HG03442 (cell line): ENCODE measurements at regions not wholly inside any gene's neighbourhood (a gene's known extent, or its start where the extent isn't known, plus 50 kb on each side); places are given as distances from the start of the nearest gene placed in this dataset.

Experiments
- ATAC-seq: cut with Tn5 transposase; IDR thresholded peaks from one replicate; pipeline ENCODE4 v1.9.1; 2021; ENCODE audit warnings: mild to moderate bottlenecking, moderate library complexity; ENCODE audit not compliant: unreplicated experiment

DNA sequence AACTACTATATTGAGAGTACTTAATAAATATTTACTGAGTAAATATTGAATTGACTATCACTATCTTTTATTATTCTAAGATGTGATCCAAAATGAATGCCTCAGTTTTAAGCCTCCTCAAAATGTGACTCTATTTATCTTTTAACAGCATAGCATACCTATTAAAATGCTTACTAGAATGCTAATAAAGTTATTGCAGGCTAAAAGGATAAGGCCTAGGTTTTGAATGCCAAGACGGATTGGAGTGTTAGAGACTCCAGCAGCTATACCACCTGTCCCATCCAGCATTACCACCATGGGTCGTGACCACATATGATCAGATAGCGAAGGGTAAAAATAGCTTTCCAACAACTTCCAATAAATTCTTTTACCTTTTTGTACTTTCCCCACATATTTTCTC lies 64.7 kb upstream of the MYRIP start:
- no peak for ATAC-seq

DNA sequence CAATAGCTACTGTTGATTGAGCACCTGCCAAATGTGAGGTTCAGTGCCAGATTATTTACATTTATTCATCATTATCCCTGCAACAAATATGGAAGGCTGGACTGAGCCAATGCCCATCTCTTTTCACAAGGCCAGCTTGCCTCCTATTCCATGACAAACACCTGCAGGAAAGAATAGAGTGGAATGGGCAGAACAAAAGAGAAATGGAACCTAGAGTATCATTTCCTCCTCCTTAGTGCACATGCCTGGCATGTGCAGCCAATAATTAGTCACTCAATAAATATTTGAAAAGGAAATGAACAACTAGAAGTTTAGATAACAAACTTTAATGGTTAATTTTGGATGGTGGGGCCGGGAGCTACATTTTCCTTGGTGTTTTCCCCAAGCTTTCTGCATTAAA lies 61.4 kb upstream of the MYRIP start:
- no peak for ATAC-seq

DNA sequence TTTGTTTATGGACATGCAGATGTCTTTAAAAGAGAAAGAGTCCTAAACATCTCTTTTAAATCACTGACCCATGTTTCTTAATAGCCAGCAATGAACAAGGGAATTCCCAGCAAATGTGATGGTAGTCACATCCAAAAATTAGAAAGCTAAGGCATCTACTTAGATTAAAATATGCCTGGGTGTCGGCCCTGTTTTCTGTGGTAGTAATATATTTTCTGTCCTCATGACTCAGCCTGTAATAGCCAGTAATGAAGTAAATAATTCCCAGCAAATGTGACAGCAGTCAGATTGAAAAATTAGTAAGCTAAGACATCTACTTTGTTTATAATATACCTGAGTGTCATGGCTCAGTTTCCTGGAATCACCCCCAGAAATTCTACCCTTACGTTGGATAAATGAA lies 60.6 kb upstream of the MYRIP start:
- no peak for ATAC-seq

DNA sequence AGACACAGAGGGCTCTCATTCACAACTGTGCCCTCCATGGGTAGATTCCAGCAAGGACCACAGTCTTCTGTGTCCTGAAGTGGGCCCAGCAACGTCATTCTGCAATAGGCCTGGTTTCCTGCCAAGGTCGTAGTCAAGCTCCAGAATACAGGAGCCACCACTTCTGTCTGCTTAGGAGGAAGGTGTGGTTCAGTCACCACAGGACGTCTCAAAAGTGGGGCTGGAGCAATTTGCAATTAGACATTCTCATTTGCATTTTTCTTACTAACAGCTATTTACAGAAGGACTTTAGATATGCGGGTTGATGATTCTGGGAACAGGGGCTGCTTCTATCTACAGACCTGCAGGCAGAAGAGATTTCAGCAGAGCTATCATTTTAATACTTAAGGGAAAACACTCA lies 58.7 kb upstream of the MYRIP start:
- ATAC-seq, result no peak

DNA sequence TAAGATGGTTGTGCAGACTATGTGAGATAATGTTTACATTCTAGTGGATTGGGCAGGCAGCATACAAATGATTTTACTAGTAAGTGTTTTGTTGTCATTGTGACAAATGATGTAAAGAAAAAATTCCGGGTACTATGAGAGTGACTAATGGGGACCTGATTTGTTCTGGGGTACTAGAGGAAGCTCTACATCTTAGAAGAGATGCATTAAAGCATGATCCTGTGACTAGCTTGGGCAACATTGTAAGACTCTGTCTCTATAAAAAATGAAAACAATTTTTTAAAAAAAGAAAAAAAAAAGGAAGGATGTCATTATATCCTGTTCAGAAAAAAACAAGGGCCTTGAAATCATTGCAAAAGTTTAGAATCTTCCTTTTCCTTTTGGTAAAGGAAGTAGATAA lies 58.1 kb upstream of the MYRIP start:
- no peak for ATAC-seq

DNA sequence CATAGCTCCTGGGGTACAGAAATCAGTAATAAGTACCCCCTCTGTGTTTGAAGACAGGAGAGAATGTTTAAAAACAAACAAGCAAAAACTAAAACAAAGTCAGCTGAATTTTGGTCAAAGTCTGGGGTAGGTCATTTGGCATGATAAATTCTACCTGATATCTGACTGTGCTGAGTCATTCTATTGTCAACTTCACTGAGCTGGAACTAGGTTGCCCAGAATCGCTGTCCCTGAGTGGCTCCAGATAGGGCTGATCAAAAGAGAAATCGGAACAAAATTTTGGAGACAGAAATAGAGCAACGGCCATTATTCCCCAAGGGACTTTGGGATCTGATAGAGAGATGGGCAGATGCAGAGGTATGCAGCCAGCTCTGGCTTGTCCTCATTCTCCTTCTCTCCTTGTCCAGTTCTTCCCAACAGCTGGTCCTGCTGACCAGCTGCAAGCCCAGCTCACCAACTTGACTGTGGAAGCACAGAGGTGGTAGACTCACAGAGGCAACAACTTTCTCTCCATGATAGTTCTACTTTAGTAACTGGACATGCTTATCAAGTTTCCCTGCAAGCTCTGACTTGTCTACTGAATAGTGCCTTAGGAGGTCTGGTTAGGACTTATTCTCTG lies 57.3 kb upstream of the MYRIP start:
- peak; percentile 33 for ATAC-seq

DNA sequence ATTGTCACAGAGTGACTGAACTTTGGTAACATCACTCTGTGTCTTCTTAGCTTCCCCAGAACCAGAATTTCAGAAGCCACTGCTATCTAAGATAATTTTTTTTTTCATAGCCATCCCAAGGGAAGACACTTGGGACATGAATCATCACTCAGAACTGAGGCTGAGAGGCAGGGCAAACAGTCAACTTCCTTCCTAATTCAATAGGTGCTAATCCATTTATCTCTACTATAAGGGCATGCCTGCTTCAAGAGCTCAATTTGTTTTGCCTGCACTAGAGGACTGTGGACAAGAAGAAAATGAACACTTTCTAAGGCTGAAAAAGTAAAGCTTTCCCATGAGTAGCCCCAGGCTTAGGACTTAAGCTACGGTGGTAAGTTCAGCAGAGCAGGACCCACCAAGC lies 56.7 kb upstream of the MYRIP start:
- no peak for ATAC-seq

DNA sequence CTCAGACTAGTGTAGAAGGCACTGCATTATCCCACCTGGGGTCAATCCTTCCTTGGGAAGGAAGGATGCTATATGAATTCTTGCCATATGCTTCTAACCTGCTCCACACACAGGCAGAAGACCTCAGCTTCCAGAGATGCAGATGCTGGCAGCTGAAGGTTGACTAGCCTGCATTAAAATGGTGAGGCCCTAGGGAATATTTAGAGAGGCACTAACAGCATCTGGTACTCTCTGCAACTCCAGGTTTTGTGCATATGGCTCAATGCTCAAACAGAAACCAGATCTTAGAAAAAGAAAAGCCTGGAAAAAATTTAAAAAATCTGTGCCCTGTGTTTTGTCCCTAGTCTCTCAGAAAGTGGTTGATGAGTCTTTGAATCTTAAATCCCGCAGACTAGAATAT lies 56.0 kb upstream of the MYRIP start:
- no peak for ATAC-seq

DNA sequence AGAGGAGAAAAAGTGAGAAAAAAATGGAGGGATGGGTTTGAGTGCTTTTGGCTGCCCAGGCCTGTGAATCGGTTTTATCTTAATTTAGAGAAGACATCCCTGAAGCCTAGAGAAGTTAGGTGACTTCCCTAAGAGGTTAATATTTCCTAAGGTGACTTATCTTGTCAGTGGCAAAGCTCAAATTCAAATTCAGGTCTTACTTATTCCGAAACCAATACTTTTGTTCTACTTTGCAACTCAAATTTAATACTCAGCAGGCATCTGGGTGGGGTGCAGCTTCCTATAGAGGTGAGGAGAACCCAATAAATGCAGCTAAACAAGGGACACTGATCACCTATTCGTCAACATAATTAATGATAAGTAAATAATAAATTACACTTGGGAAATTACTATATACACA lies 54.9 kb upstream of the MYRIP start:
- ATAC-seq, result peak; percentile 60

DNA sequence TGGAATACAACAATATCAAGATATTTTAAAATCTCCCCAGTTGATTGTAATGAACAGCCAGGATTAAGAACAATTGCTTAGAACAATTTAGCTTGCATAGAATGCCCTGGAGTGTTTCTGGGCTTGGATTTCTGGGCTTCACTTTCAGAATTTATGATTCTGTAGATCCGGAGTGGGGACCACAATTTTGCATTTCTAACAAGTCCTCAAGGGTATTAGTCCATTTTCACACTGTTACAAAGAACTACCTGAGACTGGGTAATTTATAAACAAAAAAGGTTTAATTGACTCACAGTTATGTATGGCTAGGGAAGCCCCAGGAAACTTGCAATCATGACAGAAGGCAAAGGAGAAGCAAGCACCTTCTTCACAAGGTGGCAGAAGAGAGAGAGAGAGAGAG lies 54.3 kb upstream of the MYRIP start:
- no peak for ATAC-seq

DNA sequence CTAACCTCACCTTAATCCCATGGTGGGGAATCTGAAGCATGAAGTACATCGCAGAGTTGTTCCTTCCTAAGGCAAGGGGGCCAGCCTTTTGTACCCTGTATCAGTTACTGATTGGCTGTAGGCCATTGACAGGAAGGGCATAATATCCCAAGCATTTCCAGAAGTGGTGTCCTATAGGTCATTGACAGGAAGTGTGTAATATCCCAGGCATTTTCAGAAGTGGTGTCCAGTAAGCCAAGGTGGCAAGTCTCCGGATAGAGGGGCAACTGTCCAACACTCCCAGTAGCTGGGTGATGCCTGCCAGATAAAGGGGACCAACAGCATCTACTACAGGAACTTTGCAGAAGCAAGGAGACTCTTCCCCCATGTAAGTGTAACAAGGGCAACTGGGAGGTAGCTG lies 52.1 kb upstream of the MYRIP start:
- no peak for ATAC-seq
